ENCODE measurements at regions not wholly inside any gene's neighbourhood (a gene's known extent, or its start where the extent isn't known, plus 50 kb on each side); places are given as distances from the start of the nearest gene placed in this dataset.

GRCh38 chr2:150752229-150752628, 264.8 kb upstream of the RND3 start:
- Histone ChIP-seq H3K36me3 (ENCODE audit: control insufficient read depth, insufficient read depth, low read length) (no peaks in the 10 kb centered on the region), H3K27me3 (replicated peaks; ENCODE audit: control insufficient read depth, insufficient read depth, low read length) (no peaks in the 10 kb centered on the region), H3K4me3 (replicated peaks; ENCODE audit: low read depth, low read length) (no peak overlapping the region)
- no peak for DNase-seq (ENCODE audit: extremely low read depth, insufficient read length)
- no peak for TF ChIP-seq CTCF (IDR thresholded peaks at IDR 0.05; ENCODE audit: insufficient read depth, low read length, poor library complexity, severe bottlenecking)

- H3K27me3 ChIP-seq (replicated peaks; ENCODE audit: control insufficient read depth, insufficient read depth, low read length): no peaks in the 10 kb centered on the region
- no peak for TF ChIP-seq CTCF (IDR thresholded peaks at IDR 0.05; ENCODE audit: insufficient read depth, low read length, poor library complexity, severe bottlenecking)
- no peak for DNase-seq (ENCODE audit: extremely low read depth, insufficient read length)
- H3K4me3 ChIP-seq (replicated peaks; ENCODE audit: low read depth, low read length): no peak overlapping the region
- H3K36me3 ChIP-seq (ENCODE audit: control insufficient read depth, insufficient read depth, low read length): no peaks in the 10 kb centered on the region
Measured at GRCh38 chr2:150750720-150751119, 263.3 kb upstream of the RND3 start.

- DNase-seq (ENCODE audit: extremely low read depth, insufficient read length): no peak
- TF ChIP-seq CTCF (IDR thresholded peaks at IDR 0.05; ENCODE audit: insufficient read depth, low read length, poor library complexity, severe bottlenecking): no peak
- no peak overlapping the region for H3K4me3 ChIP-seq (replicated peaks; ENCODE audit: low read depth, low read length)
Measured at GRCh38 chr2:150742094-150742493, 254.6 kb upstream of the RND3 start.

GRCh38 chr2:150735894-150736498, 248.5 kb upstream of the RND3 start:
- no peak for DNase-seq (ENCODE audit: extremely low read depth, insufficient read length)
- H3K27me3 ChIP-seq (replicated peaks; ENCODE audit: control insufficient read depth, insufficient read depth, low read length): no peaks in the 10 kb centered on the region
- no peak for TF ChIP-seq CTCF (IDR thresholded peaks at IDR 0.05; ENCODE audit: insufficient read depth, low read length, poor library complexity, severe bottlenecking)
- H3K4me3 ChIP-seq (replicated peaks; ENCODE audit: low read depth, low read length): no peak overlapping the region
- H3K36me3 ChIP-seq (ENCODE audit: control insufficient read depth, insufficient read depth, low read length): no peaks in the 10 kb centered on the region

More at GRCh38 chr2:150742094-150742493, 254.6 kb upstream of the RND3 start:
- Histone ChIP-seq H3K36me3 (ENCODE audit: control insufficient read depth, insufficient read depth, low read length) (no peaks in the 10 kb centered on the region), H3K27me3 (replicated peaks; ENCODE audit: control insufficient read depth, insufficient read depth, low read length) (no peaks in the 10 kb centered on the region)

- Histone ChIP-seq H3K27me3 (replicated peaks; ENCODE audit: control insufficient read depth, insufficient read depth, low read length) (no peaks in the 10 kb centered on the region), H3K36me3 (ENCODE audit: control insufficient read depth, insufficient read depth, low read length) (no peaks in the 10 kb centered on the region), H3K4me3 (replicated peaks; ENCODE audit: low read depth, low read length) (no peak overlapping the region)
- TF ChIP-seq CTCF (IDR thresholded peaks at IDR 0.05; ENCODE audit: insufficient read depth, low read length, poor library complexity, severe bottlenecking): no peak
- no peak for DNase-seq (ENCODE audit: extremely low read depth, insufficient read length)
Measured at GRCh38 chr2:150733051-150733618, 245.7 kb upstream of the RND3 start.

Measured in GM06990 (cell line).